A673 (cell line): ENCODE measurements at regions not wholly inside any gene's neighbourhood (a gene's known extent, or its start where the extent isn't known, plus 50 kb on each side); places are given as distances from the start of the nearest gene placed in this dataset.

Experiments used
- BruUV-seq: library from RNA; stranded (reverse); fragments of 400-500 nt; replicated peaks from 2 replicates; lab custom pipeline; 2021; lab: Mats Ljungman, UMichigan
- CTCF ChIA-PET: fragments of 300-600 bp; sonication (Branson Sonifier 250); formaldehyde crosslinking; loops from one replicate; lab custom pipeline; 2022; ENCODE audit warnings: antibody characterized with exemption; lab: Charles Lee
- POLR2A ChIA-PET: fragments of 300-600 bp; sonication (Branson Sonifier 250); formaldehyde crosslinking; loops from one replicate; lab custom pipeline; 2022; ENCODE audit warnings: antibody characterized with exemption; ENCODE audit not compliant: low non-redundant PET; lab: Charles Lee
- DNase-seq: peaks from one replicate; pipeline ENCODE4 v3.0.0-alpha.2; 2015; ENCODE audit warnings: low spot score
- H3K27ac ChIP-seq: fragments of 200-600 bp; sonication (generic); 2 replicates; pipeline ENCODE4 v1.5.1; 2016; ENCODE audit warnings: mixed run types, low read depth, mild to moderate bottlenecking, mixed read lengths, antibody characterized with exemption, low read length; ENCODE audit not compliant: poor library complexity, severe bottlenecking
- H3K27me3 ChIP-seq: fragments of 200-600 bp; sonication (generic); replicated peaks from 2 replicates; pipeline ENCODE4 v1.6.1; 2017; ENCODE audit warnings: mixed run types, low read depth, mild to moderate bottlenecking, mixed read lengths, antibody characterized with exemption, low read length; ENCODE audit not compliant: insufficient read depth, poor library complexity
- H3K36me3 ChIP-seq: fragments of 200-600 bp; sonication (generic); 2 replicates; pipeline ENCODE4 v1.6.1; 2016; ENCODE audit warnings: mixed run types, mild to moderate bottlenecking, mixed read lengths, antibody characterized with exemption, low read length; ENCODE audit not compliant: insufficient read depth, poor library complexity, severe bottlenecking
- H3K4me1 ChIP-seq: fragments of 200-600 bp; sonication (generic); 2 replicates; pipeline ENCODE4 v1.6.1; 2017; ENCODE audit warnings: mixed run types, mild to moderate bottlenecking, mixed read lengths, antibody characterized with exemption, low read length; ENCODE audit not compliant: insufficient read depth, poor library complexity, severe bottlenecking
- H3K4me3 ChIP-seq: fragments of 200-600 bp; sonication (generic); 2 replicates; pipeline ENCODE4 v1.5.1; 2016; ENCODE audit warnings: low read depth, mixed run types, mild to moderate bottlenecking, mixed read lengths, low read length; ENCODE audit not compliant: poor library complexity, severe bottlenecking
- H3K9me3 ChIP-seq: fragments of 200-600 bp; sonication (generic); 2 replicates; pipeline ENCODE4 v1.6.1; 2016; ENCODE audit warnings: mixed run types, low read depth, mild to moderate bottlenecking, mixed read lengths, antibody characterized with exemption, low read length; ENCODE audit not compliant: poor library complexity, severe bottlenecking
- EZH2 ChIP-seq: fragments of 200-600 bp; sonication (generic); IDR thresholded peaks from 2 replicates; pipeline ENCODE4 v1.6.1; 2017; ENCODE audit warnings: borderline replicate concordance, low read depth, mild to moderate bottlenecking, mixed read lengths, antibody characterized with exemption, low read length; ENCODE audit not compliant: poor library complexity, severe bottlenecking
- intact Hi-C: fragments of 100-400 bp; cut with micrococcal nuclease; formaldehyde crosslinking; loops from one replicate; pipeline ENCODE4 v1.10.0; 2022; ENCODE audit not compliant: unreplicated experiment
- TF ChIP-seq, protein P1 (sequence below): fragments of 300-800, 200-600 bp; sonication (generic); conservative IDR thresholded peaks from 2 replicates; pipeline ENCODE4 v1.5.1; 2017; ENCODE audit warnings: low read depth, mild to moderate bottlenecking, antibody characterized with exemption, low read length, moderate library complexity, mixed read lengths

DNA sequence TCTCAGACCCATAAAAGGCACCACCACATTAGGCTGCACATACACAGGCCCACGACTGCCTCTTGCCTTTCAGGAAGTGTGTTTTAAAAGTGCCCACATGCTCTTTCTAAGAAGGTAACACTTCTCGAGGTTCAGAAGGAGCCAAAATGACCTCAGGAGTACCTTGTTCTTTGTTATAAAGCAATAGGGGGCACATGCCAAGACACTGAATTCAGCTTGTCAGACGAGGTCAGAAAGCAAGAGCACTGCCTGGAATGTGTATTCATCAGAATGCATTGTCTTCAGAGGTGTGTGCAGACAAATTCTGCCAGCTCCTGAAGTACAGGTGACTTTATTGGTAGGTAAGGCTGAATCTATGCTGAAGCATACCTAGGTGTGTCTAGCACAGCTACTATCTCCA, 114.5 kb upstream of the IRX1 start:
- Histone ChIP-seq H3K27me3 (no peaks in the 10 kb centered on the region), H3K9me3 (peaks cover 18% of the 10 kb centered on the region), H3K4me1 (no peaks in the 10 kb centered on the region), H3K4me3 (no peak overlapping the region), H3K27ac (no peak overlapping the region), H3K36me3 (no peaks in the 10 kb centered on the region)
- BruUV-seq: no TSS peak
- ChIA-PET POLR2A (no interaction called here), CTCF (no interaction called here)
- TF ChIP-seq EZH2: no peak
- TF ChIP-seq, protein P1, sequence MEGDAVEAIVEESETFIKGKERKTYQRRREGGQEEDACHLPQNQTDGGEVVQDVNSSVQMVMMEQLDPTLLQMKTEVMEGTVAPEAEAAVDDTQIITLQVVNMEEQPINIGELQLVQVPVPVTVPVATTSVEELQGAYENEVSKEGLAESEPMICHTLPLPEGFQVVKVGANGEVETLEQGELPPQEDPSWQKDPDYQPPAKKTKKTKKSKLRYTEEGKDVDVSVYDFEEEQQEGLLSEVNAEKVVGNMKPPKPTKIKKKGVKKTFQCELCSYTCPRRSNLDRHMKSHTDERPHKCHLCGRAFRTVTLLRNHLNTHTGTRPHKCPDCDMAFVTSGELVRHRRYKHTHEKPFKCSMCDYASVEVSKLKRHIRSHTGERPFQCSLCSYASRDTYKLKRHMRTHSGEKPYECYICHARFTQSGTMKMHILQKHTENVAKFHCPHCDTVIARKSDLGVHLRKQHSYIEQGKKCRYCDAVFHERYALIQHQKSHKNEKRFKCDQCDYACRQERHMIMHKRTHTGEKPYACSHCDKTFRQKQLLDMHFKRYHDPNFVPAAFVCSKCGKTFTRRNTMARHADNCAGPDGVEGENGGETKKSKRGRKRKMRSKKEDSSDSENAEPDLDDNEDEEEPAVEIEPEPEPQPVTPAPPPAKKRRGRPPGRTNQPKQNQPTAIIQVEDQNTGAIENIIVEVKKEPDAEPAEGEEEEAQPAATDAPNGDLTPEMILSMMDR: no peak
- no peak for DNase-seq
- intact Hi-C loops: no loop called here

DNA sequence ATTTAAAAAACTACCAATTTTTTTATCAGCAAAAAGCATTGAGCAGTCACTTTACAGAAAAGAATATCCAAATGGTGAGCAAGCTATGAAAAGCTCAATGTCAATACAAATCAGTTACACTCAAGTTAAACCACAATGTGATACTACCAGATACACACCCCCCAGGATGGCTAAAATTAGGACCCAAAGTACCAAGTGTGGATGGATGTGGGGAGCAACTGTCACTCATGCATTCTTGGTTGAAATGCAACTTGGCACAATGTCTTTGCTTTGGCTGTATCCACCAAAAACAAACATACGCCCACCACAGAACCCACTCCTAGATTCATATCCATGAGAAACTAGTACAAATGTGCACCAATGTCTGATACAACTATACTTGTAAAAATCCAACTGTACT, 120.0 kb upstream of the IRX1 start:
- POLR2A ChIA-PET: no interaction called here
- Histone ChIP-seq H3K27me3 (no peaks in the 10 kb centered on the region), H3K4me1 (no peaks in the 10 kb centered on the region), H3K36me3 (no peaks in the 10 kb centered on the region), H3K4me3 (no peak overlapping the region), H3K9me3 (peaks cover 25% of the 10 kb centered on the region), H3K27ac (no peak overlapping the region)
- BruUV-seq: no TSS peak
- TF ChIP-seq EZH2: no peak
- TF ChIP-seq, protein P1: no peak
- intact Hi-C loops: no loop called here
- CTCF ChIA-PET: no interaction called here
- DNase-seq: no peak

DNA sequence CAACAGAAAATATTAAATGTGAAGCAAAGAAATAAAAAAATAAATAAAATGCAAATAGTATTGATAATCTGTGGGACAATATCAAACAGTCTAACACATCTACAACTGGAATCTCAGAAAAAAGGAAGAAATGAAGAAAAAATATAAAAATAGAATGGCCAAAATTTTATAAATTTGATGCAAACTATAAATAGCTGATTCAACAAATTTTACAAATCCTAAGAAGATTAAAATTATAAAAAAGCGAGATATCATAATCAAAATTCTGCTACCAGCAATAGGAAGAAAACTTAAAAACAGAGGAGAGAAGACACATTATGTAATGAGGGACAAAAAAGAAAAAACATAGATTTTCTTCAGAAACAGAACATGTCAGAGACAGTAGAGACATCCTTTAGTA, 129.2 kb upstream of the IRX1 start:
- ChIA-PET POLR2A (no interaction called here), CTCF (no interaction called here)
- TF ChIP-seq, protein P1: no peak
- no peak for TF ChIP-seq EZH2
- intact Hi-C loops: no loop called here
- peaks cover 32% of the 10 kb centered on the region for H3K9me3 ChIP-seq
- no peak overlapping the region for H3K4me3 ChIP-seq
- no peaks in the 10 kb centered on the region for H3K4me1 ChIP-seq
- H3K36me3 ChIP-seq: no peaks in the 10 kb centered on the region
- no peaks in the 10 kb centered on the region for H3K27me3 ChIP-seq
- DNase-seq: no peak
- no TSS peak for BruUV-seq
- no peak overlapping the region for H3K27ac ChIP-seq
